ENCODE measurements at regions not wholly inside any gene's neighbourhood (a gene's known extent, or its start where the extent isn't known, plus 50 kb on each side); places are given as distances from the start of the nearest gene placed in this dataset.

DNA sequence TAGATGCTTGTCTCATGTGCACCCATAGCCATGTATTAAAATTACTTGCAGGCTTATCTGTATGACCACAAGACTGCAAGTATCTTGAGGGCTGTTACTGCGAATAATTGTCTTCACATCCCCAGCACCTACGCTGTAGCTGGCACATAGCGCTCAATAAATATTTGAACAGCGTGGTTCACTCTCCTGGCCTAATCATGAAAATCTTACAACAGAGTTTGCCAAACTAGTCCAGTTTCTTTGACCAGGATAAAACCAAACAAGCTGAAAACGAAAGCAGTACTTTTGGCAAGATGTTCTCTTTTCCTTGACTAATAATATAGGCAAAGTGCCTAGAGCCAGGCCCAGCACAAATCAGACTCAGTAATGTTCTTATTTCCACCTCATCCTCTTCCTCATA, 106.7 kb downstream of the RPS29 start:
- ATAC-seq = no peak
- TF ChIP-seq PPARA (CRISPR knock-in tag; IDR thresholded peaks at IDR 0.05; ENCODE audit: borderline replicate concordance) (no peak), OSR1 (CRISPR knock-in tag; IDR thresholded peaks at IDR 0.05) (no peak), ZNF565 (CRISPR knock-in tag; conservative IDR thresholded peaks at IDR 0.05; ENCODE audit: low read depth) (no peak), ZFP30 (CRISPR knock-in tag; IDR thresholded peaks at IDR 0.05) (no peak), ESRRG (CRISPR knock-in tag; IDR thresholded peaks at IDR 0.05) (no peak)
- TF ChIP-seq, protein P1, sequence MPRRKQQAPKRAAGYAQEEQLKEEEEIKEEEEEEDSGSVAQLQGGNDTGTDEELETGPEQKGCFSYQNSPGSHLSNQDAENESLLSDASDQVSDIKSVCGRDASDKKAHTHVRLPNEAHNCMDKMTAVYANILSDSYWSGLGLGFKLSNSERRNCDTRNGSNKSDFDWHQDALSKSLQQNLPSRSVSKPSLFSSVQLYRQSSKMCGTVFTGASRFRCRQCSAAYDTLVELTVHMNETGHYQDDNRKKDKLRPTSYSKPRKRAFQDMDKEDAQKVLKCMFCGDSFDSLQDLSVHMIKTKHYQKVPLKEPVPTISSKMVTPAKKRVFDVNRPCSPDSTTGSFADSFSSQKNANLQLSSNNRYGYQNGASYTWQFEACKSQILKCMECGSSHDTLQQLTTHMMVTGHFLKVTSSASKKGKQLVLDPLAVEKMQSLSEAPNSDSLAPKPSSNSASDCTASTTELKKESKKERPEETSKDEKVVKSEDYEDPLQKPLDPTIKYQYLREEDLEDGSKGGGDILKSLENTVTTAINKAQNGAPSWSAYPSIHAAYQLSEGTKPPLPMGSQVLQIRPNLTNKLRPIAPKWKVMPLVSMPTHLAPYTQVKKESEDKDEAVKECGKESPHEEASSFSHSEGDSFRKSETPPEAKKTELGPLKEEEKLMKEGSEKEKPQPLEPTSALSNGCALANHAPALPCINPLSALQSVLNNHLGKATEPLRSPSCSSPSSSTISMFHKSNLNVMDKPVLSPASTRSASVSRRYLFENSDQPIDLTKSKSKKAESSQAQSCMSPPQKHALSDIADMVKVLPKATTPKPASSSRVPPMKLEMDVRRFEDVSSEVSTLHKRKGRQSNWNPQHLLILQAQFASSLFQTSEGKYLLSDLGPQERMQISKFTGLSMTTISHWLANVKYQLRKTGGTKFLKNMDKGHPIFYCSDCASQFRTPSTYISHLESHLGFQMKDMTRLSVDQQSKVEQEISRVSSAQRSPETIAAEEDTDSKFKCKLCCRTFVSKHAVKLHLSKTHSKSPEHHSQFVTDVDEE (CRISPR knock-in tag; IDR thresholded peaks at IDR 0.05) = no peak
- TF ChIP-seq, protein P2, sequence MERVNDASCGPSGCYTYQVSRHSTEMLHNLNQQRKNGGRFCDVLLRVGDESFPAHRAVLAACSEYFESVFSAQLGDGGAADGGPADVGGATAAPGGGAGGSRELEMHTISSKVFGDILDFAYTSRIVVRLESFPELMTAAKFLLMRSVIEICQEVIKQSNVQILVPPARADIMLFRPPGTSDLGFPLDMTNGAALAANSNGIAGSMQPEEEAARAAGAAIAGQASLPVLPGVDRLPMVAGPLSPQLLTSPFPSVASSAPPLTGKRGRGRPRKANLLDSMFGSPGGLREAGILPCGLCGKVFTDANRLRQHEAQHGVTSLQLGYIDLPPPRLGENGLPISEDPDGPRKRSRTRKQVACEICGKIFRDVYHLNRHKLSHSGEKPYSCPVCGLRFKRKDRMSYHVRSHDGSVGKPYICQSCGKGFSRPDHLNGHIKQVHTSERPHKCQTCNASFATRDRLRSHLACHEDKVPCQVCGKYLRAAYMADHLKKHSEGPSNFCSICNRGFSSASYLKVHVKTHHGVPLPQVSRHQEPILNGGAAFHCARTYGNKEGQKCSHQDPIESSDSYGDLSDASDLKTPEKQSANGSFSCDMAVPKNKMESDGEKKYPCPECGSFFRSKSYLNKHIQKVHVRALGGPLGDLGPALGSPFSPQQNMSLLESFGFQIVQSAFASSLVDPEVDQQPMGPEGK (CRISPR knock-in tag; IDR thresholded peaks at IDR 0.05; ENCODE audit: borderline replicate concordance) = no peak

DNA sequence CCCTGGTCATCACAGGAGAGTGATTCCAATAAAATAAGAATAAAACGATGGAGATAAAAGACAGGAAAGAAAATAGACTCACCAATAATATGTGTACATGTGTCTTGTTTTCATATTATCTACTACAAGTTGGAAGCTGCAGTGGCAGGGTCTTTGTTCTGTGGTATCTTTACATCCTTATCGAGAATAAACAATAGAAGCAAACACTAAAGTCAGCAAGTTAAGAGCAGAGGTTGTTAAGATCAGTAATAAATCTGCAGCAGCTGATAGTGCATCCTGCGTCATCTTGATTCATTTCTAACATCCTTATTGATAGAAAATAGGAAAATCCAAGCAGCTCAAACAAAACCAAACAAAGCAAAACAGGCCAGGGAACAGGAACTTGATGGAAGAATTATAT, 107.4 kb downstream of the RPS29 start:
- TF ChIP-seq ZNF70 (CRISPR knock-in tag; IDR thresholded peaks at IDR 0.05) = no peak
- TF ChIP-seq ZFP3 (CRISPR knock-in tag; IDR thresholded peaks at IDR 0.05) = no peak
- no peak for ATAC-seq

DNA sequence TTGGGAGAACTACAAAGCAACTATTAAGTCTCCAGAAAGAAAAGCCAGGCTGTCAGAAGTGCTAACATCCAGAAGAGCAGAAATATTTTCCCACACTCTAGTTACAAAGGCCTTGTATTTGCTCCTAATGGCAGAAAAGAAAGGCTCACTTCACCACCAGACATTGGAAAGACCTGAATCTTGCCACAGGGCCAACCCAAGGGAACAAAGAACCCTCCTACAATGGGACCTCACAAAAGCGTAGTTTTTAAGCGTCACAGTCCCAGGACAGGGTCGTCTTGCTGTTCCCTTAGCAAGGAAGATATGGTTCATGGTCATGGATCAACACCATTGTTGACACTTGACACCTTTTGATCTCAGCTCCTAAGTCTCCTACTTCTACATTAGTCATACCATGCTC, 119.1 kb downstream of the RPS29 start:
- ATAC-seq = no peak
- TF ChIP-seq BACH2 (CRISPR knock-in tag; IDR thresholded peaks at IDR 0.05; ENCODE audit: borderline replicate concordance) = no peak

DNA sequence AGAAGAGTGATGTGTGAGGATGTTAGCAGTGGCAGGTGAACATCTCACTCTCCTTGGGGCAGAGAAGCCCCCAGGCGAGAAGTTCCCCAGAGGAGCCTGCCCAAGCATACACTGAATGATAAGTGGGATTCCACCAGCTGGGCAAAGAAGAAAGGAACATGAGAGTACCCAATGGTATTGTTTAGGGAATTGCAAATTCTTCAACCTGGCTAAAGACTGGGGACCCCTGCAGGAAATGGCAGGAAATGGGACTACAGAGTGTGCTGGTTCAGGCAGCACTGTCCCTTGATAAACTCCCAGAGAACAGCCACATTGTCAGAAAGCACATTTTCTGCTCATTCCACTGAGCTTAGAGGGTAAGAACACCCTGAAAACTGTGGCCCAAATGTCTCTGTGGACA, 121.3 kb downstream of the RPS29 start:
- ATAC-seq = peak; percentile 49; the same call in 1 of the 3 replicates
- TF ChIP-seq, protein P3, sequence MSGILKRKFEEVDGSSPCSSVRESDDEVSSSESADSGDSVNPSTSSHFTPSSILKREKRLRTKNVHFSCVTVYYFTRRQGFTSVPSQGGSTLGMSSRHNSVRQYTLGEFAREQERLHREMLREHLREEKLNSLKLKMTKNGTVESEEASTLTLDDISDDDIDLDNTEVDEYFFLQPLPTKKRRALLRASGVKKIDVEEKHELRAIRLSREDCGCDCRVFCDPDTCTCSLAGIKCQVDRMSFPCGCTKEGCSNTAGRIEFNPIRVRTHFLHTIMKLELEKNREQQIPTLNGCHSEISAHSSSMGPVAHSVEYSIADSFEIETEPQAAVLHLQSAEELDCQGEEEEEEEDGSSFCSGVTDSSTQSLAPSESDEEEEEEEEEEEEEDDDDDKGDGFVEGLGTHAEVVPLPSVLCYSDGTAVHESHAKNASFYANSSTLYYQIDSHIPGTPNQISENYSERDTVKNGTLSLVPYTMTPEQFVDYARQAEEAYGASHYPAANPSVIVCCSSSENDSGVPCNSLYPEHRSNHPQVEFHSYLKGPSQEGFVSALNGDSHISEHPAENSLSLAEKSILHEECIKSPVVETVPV (CRISPR knock-in tag; IDR thresholded peaks at IDR 0.05) = no peak
- TF ChIP-seq, protein P4, sequence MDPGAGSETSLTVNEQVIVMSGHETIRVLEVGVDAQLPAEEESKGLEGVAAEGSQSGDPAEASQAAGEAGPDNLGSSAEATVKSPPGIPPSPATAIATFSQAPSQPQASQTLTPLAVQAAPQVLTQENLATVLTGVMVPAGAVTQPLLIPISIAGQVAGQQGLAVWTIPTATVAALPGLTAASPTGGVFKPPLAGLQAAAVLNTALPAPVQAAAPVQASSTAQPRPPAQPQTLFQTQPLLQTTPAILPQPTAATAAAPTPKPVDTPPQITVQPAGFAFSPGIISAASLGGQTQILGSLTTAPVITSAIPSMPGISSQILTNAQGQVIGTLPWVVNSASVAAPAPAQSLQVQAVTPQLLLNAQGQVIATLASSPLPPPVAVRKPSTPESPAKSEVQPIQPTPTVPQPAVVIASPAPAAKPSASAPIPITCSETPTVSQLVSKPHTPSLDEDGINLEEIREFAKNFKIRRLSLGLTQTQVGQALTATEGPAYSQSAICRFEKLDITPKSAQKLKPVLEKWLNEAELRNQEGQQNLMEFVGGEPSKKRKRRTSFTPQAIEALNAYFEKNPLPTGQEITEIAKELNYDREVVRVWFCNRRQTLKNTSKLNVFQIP (CRISPR knock-in tag; IDR thresholded peaks at IDR 0.05; ENCODE audit: borderline replicate concordance, low read depth) = no peak
- TF ChIP-seq GLIS3 (CRISPR knock-in tag; IDR thresholded peaks at IDR 0.05) (no peak), ZNF70 (CRISPR knock-in tag; IDR thresholded peaks at IDR 0.05) (no peak), TCF4 (CRISPR knock-in tag; IDR thresholded peaks at IDR 0.05; ENCODE audit: borderline replicate concordance) (no peak), SNAI2 (CRISPR knock-in tag; IDR thresholded peaks at IDR 0.05) (no peak), OSR1 (CRISPR knock-in tag; IDR thresholded peaks at IDR 0.05) (no peak), ISL1 (CRISPR knock-in tag; IDR thresholded peaks at IDR 0.05) (no peak), ARNTL (CRISPR knock-in tag; IDR thresholded peaks at IDR 0.05; ENCODE audit: borderline replicate concordance, low read depth) (no peak)
- TF ChIP-seq, protein P1 (CRISPR knock-in tag; IDR thresholded peaks at IDR 0.05) = no peak
- TF ChIP-seq, protein P2 (CRISPR knock-in tag; IDR thresholded peaks at IDR 0.05; ENCODE audit: borderline replicate concordance) = no peak

Measured in SK-N-SH treated with all-trans-retinoic acid at 6 μM for 48 hours (cell line).